ENCODE measurements at regions not wholly inside any gene's neighbourhood (a gene's known extent, or its start where the extent isn't known, plus 50 kb on each side); places are given as distances from the start of the nearest gene placed in this dataset.

DNA sequence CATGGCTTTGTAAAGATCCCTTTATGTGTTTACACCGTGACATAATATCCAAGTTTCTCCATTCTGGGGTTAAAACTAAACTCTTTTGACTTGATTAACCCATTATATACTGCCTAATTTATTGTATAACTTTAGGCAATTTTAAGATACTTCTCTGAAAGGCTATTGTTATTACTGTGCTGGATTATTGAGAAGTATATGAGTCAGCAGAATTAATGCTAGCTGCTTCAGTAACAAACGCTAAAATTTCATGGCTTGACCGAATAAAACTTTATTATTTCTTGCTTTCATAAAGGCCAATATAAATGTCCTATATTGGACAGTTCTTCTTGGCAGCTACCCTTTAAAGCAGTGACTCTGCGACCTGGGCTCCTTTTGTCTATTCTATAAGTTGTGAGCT is 853.9 kb downstream of the SORCS3 start:
- peaks cover 2% of the 10 kb centered on the region for H3K9me3 Mint-ChIP-seq
- H3K27me3 Mint-ChIP-seq (ENCODE audit: low read depth), result no peaks in the 10 kb centered on the region
- H3K27ac Mint-ChIP-seq, result no peak overlapping the region
- no peak overlapping the region for H3K4me3 Mint-ChIP-seq
- H3K36me3 Mint-ChIP-seq (ENCODE audit: low read depth), result no peaks in the 10 kb centered on the region
- TF ChIP-seq, protein P1, sequence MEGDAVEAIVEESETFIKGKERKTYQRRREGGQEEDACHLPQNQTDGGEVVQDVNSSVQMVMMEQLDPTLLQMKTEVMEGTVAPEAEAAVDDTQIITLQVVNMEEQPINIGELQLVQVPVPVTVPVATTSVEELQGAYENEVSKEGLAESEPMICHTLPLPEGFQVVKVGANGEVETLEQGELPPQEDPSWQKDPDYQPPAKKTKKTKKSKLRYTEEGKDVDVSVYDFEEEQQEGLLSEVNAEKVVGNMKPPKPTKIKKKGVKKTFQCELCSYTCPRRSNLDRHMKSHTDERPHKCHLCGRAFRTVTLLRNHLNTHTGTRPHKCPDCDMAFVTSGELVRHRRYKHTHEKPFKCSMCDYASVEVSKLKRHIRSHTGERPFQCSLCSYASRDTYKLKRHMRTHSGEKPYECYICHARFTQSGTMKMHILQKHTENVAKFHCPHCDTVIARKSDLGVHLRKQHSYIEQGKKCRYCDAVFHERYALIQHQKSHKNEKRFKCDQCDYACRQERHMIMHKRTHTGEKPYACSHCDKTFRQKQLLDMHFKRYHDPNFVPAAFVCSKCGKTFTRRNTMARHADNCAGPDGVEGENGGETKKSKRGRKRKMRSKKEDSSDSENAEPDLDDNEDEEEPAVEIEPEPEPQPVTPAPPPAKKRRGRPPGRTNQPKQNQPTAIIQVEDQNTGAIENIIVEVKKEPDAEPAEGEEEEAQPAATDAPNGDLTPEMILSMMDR (IDR thresholded peaks at IDR 0.05; ENCODE audit: unreplicated experiment in 3 of 3), result no peak
- H3K4me1 Mint-ChIP-seq, result no peaks in the 10 kb centered on the region

DNA sequence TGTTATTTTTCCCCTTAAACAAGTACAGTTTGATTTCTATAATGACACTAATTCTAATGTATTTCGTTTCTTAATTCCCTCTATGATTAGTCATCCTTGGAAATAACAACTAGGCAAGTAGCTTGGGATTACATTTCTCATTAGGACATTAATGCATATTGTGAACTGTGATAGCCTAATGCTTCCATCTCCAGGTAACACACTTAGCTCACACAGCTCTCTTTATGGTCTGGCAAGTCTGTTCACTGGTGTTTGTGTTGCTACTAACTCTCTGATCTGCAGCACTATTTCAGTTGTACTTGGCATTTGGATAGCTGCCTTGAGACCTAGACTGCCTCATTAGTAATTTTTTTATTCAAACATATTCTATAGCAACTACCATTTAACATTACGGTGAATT is 853.2 kb downstream of the SORCS3 start:
- H3K27ac Mint-ChIP-seq, result no peak overlapping the region
- no peak overlapping the region for H3K4me3 Mint-ChIP-seq
- H3K9me3 Mint-ChIP-seq, result no peaks in the 10 kb centered on the region
- H3K4me1 Mint-ChIP-seq, result no peaks in the 10 kb centered on the region
- H3K27me3 Mint-ChIP-seq (ENCODE audit: low read depth), result no peaks in the 10 kb centered on the region
- H3K36me3 Mint-ChIP-seq (ENCODE audit: low read depth), result no peaks in the 10 kb centered on the region
- TF ChIP-seq, protein P1 (IDR thresholded peaks at IDR 0.05; ENCODE audit: unreplicated experiment in 3 of 3), result no peak

DNA sequence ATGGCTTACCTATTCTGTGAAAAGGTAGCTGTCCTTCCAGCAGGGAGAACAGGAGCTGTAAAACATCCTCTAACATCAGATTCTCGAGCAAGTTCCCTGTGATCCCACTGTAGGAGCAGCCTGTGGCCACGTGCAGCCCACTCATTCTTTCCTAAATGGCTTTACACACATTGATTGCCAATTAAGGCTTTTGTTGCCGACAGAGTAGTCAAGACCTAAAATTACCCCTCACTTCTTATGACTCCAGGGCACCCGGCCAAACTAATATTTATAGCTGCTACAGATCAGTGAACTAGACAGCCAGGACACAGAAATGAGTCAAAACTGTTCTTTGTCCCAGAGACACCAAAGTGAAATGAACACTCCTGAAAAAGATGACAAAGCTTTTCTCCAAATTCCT is 832.1 kb downstream of the SORCS3 start:
- peaks cover 3% of the 10 kb centered on the region for H3K9me3 Mint-ChIP-seq
- H3K27me3 Mint-ChIP-seq (ENCODE audit: low read depth), result no peaks in the 10 kb centered on the region
- no peak overlapping the region for H3K27ac Mint-ChIP-seq
- H3K4me3 Mint-ChIP-seq, result no peak overlapping the region
- H3K36me3 Mint-ChIP-seq (ENCODE audit: low read depth), result no peaks in the 10 kb centered on the region
- H3K4me1 Mint-ChIP-seq, result no peaks in the 10 kb centered on the region
- TF ChIP-seq, protein P1 (IDR thresholded peaks at IDR 0.05; ENCODE audit: unreplicated experiment in 3 of 3), result no peak

DNA sequence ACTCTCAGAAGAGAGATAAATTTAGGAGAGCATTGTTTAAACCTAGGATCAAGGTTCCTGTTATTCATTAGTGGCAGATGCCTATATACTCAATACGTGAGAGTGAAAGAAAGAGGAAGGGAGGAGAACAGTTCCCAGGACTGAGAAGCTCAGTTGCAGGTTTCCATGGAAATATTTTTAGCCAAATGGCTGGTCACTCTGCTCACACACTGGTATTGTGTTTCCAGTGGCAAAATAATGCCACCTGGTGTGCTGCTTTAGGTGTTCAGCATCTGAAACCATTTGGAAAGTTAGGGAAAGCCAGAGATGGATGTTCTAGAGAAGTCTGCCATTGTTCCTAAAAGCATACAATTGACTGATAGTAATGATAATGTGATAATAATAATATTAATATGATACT is 827.7 kb downstream of the SORCS3 start:
- no peaks in the 10 kb centered on the region for H3K27me3 Mint-ChIP-seq (ENCODE audit: low read depth)
- no peaks in the 10 kb centered on the region for H3K9me3 Mint-ChIP-seq
- H3K4me1 Mint-ChIP-seq, result no peaks in the 10 kb centered on the region
- TF ChIP-seq, protein P1 (IDR thresholded peaks at IDR 0.05; ENCODE audit: unreplicated experiment in 3 of 3), result no peak
- no peak overlapping the region for H3K27ac Mint-ChIP-seq
- H3K36me3 Mint-ChIP-seq (ENCODE audit: low read depth), result no peaks in the 10 kb centered on the region
- H3K4me3 Mint-ChIP-seq, result no peak overlapping the region

DNA sequence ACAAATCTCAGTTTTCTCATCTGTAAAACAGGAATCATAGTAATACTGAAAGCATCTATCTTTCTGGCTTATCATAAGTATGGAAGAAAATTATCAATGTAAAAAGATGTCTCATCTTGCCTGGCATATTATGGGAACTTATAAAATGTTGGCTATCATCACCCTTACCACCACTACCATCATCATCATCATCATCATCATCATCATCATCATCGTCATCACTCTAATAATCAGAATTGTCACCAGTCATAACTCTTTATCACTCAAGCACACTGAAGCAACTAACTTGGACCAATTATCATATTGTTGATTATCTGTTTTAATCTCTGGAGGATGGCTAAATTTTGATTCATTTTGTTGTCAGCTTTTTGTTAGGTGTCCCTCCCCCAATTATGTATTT is 825.4 kb downstream of the SORCS3 start:
- no peak overlapping the region for H3K27ac Mint-ChIP-seq
- H3K4me3 Mint-ChIP-seq, result no peak overlapping the region
- H3K27me3 Mint-ChIP-seq (ENCODE audit: low read depth), result no peaks in the 10 kb centered on the region
- TF ChIP-seq, protein P1 (IDR thresholded peaks at IDR 0.05; ENCODE audit: unreplicated experiment in 3 of 3), result no peak
- H3K4me1 Mint-ChIP-seq, result no peaks in the 10 kb centered on the region
- no peaks in the 10 kb centered on the region for H3K36me3 Mint-ChIP-seq (ENCODE audit: low read depth)
- H3K9me3 Mint-ChIP-seq, result no peaks in the 10 kb centered on the region

DNA sequence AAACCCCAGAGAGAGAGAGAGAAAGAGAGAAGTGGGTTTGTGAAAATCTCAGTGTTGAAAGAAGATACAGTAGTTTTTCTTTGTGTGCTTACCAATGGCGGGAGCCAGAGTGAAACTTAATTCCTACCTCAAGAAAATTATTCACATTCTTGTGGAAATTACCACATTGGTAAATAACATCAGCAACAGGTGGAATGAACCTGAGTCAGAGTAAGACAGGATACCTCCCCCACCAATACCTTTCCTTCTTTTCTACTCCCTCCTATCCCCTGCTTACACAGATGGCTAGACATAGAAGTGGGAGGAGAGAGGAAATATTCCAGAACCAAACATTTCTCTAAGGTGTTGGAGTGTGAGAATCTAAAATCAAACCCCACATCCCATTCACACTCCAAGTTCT is 793.9 kb downstream of the SORCS3 start:
- Mint-ChIP-seq H3K4me1 (peaks cover 5% of the 10 kb centered on the region), H3K9me3 (no peaks in the 10 kb centered on the region), H3K27me3 (ENCODE audit: low read depth) (no peaks in the 10 kb centered on the region), H3K4me3 (no peak overlapping the region), H3K36me3 (ENCODE audit: low read depth) (no peaks in the 10 kb centered on the region), H3K27ac (no peak overlapping the region)
- TF ChIP-seq, protein P1 (IDR thresholded peaks at IDR 0.05; ENCODE audit: unreplicated experiment in 3 of 3), result no peak
